ENCODE measurements at regions not wholly inside any gene's neighbourhood (a gene's known extent, or its start where the extent isn't known, plus 50 kb on each side); places are given as distances from the start of the nearest gene placed in this dataset.

DNA sequence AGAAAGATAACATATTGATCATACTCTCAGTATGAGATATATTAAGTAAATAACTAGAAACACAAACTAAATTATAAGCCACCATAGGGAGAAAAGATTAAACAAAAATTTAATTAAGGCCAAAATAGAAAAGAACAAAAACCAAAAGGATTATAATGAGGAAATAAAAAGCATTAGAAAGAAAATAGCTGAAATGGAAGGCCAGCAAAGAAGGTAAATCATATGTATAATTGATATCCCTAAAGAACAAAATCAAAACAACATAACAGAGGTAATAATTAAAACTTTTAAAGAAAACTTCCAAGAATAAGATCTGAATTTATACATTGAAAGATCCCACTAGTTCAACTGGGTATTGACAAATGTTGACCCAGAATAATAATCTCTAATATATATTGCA, 453.0 kb downstream of the LRRIQ3 start:
- peak; percentile 70 for TF ChIP-seq ZFP30 (CRISPR knock-in tag; IDR thresholded peaks at IDR 0.05)
- no peak for TF ChIP-seq CSDC2 (CRISPR knock-in tag; IDR thresholded peaks at IDR 0.05)
- no peak for ATAC-seq

DNA sequence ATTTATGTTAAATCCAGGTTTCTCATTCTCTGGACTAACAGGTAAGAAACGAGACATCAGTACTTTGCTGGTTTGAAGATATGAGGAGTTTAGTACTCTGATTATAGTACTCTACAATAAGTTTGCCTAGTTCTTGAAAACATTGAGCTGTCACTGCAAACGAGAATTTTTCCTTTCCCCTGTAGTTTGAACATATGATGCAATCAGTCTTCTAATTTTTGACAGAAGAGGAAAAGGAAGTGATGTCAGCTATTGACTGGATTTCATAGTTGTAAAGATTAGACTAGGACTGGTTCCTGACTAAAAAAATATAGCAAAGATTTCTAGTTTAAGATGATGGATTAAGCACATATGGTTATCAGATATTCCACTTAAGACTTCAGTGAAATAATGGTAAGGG, 461.9 kb downstream of the LRRIQ3 start:
- TF ChIP-seq, protein P1, sequence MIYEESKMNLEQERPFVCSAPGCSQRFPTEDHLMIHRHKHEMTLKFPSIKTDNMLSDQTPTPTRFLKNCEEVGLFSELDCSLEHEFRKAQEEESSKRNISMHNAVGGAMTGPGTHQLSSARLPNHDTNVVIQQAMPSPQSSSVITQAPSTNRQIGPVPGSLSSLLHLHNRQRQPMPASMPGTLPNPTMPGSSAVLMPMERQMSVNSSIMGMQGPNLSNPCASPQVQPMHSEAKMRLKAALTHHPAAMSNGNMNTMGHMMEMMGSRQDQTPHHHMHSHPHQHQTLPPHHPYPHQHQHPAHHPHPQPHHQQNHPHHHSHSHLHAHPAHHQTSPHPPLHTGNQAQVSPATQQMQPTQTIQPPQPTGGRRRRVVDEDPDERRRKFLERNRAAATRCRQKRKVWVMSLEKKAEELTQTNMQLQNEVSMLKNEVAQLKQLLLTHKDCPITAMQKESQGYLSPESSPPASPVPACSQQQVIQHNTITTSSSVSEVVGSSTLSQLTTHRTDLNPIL (CRISPR knock-in tag; IDR thresholded peaks at IDR 0.05; ENCODE audit: low read depth), result no peak
- TF ChIP-seq, protein P2, sequence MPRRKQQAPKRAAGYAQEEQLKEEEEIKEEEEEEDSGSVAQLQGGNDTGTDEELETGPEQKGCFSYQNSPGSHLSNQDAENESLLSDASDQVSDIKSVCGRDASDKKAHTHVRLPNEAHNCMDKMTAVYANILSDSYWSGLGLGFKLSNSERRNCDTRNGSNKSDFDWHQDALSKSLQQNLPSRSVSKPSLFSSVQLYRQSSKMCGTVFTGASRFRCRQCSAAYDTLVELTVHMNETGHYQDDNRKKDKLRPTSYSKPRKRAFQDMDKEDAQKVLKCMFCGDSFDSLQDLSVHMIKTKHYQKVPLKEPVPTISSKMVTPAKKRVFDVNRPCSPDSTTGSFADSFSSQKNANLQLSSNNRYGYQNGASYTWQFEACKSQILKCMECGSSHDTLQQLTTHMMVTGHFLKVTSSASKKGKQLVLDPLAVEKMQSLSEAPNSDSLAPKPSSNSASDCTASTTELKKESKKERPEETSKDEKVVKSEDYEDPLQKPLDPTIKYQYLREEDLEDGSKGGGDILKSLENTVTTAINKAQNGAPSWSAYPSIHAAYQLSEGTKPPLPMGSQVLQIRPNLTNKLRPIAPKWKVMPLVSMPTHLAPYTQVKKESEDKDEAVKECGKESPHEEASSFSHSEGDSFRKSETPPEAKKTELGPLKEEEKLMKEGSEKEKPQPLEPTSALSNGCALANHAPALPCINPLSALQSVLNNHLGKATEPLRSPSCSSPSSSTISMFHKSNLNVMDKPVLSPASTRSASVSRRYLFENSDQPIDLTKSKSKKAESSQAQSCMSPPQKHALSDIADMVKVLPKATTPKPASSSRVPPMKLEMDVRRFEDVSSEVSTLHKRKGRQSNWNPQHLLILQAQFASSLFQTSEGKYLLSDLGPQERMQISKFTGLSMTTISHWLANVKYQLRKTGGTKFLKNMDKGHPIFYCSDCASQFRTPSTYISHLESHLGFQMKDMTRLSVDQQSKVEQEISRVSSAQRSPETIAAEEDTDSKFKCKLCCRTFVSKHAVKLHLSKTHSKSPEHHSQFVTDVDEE (CRISPR knock-in tag; IDR thresholded peaks at IDR 0.05), result no peak
- TF ChIP-seq ISL1 (CRISPR knock-in tag; IDR thresholded peaks at IDR 0.05) (no peak), ZNF565 (CRISPR knock-in tag; conservative IDR thresholded peaks at IDR 0.05; ENCODE audit: low read depth) (no peak), CSDC2 (CRISPR knock-in tag; IDR thresholded peaks at IDR 0.05) (no peak), PPARA (CRISPR knock-in tag; IDR thresholded peaks at IDR 0.05; ENCODE audit: borderline replicate concordance) (no peak), ZFP30 (CRISPR knock-in tag; IDR thresholded peaks at IDR 0.05) (no peak), ZNF8 (CRISPR knock-in tag; IDR thresholded peaks at IDR 0.05) (no peak), SNAI2 (CRISPR knock-in tag; IDR thresholded peaks at IDR 0.05) (no peak), BACH2 (CRISPR knock-in tag; IDR thresholded peaks at IDR 0.05; ENCODE audit: borderline replicate concordance) (no peak), GLIS3 (CRISPR knock-in tag; IDR thresholded peaks at IDR 0.05) (no peak), ZNF70 (CRISPR knock-in tag; IDR thresholded peaks at IDR 0.05) (no peak), TCF4 (CRISPR knock-in tag; IDR thresholded peaks at IDR 0.05; ENCODE audit: borderline replicate concordance) (no peak), ZFP3 (CRISPR knock-in tag; IDR thresholded peaks at IDR 0.05) (no peak), OSR1 (CRISPR knock-in tag; IDR thresholded peaks at IDR 0.05) (no peak), ZC3H10 (CRISPR knock-in tag; IDR thresholded peaks at IDR 0.05) (no peak), ESRRG (CRISPR knock-in tag; IDR thresholded peaks at IDR 0.05) (no peak)
- TF ChIP-seq, protein P3, sequence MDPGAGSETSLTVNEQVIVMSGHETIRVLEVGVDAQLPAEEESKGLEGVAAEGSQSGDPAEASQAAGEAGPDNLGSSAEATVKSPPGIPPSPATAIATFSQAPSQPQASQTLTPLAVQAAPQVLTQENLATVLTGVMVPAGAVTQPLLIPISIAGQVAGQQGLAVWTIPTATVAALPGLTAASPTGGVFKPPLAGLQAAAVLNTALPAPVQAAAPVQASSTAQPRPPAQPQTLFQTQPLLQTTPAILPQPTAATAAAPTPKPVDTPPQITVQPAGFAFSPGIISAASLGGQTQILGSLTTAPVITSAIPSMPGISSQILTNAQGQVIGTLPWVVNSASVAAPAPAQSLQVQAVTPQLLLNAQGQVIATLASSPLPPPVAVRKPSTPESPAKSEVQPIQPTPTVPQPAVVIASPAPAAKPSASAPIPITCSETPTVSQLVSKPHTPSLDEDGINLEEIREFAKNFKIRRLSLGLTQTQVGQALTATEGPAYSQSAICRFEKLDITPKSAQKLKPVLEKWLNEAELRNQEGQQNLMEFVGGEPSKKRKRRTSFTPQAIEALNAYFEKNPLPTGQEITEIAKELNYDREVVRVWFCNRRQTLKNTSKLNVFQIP (CRISPR knock-in tag; IDR thresholded peaks at IDR 0.05; ENCODE audit: borderline replicate concordance, low read depth), result no peak
- TF ChIP-seq, protein P4, sequence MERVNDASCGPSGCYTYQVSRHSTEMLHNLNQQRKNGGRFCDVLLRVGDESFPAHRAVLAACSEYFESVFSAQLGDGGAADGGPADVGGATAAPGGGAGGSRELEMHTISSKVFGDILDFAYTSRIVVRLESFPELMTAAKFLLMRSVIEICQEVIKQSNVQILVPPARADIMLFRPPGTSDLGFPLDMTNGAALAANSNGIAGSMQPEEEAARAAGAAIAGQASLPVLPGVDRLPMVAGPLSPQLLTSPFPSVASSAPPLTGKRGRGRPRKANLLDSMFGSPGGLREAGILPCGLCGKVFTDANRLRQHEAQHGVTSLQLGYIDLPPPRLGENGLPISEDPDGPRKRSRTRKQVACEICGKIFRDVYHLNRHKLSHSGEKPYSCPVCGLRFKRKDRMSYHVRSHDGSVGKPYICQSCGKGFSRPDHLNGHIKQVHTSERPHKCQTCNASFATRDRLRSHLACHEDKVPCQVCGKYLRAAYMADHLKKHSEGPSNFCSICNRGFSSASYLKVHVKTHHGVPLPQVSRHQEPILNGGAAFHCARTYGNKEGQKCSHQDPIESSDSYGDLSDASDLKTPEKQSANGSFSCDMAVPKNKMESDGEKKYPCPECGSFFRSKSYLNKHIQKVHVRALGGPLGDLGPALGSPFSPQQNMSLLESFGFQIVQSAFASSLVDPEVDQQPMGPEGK (CRISPR knock-in tag; IDR thresholded peaks at IDR 0.05; ENCODE audit: borderline replicate concordance), result no peak
- TF ChIP-seq, protein P5, sequence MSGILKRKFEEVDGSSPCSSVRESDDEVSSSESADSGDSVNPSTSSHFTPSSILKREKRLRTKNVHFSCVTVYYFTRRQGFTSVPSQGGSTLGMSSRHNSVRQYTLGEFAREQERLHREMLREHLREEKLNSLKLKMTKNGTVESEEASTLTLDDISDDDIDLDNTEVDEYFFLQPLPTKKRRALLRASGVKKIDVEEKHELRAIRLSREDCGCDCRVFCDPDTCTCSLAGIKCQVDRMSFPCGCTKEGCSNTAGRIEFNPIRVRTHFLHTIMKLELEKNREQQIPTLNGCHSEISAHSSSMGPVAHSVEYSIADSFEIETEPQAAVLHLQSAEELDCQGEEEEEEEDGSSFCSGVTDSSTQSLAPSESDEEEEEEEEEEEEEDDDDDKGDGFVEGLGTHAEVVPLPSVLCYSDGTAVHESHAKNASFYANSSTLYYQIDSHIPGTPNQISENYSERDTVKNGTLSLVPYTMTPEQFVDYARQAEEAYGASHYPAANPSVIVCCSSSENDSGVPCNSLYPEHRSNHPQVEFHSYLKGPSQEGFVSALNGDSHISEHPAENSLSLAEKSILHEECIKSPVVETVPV (CRISPR knock-in tag; IDR thresholded peaks at IDR 0.05), result no peak
- no peak for ATAC-seq

DNA sequence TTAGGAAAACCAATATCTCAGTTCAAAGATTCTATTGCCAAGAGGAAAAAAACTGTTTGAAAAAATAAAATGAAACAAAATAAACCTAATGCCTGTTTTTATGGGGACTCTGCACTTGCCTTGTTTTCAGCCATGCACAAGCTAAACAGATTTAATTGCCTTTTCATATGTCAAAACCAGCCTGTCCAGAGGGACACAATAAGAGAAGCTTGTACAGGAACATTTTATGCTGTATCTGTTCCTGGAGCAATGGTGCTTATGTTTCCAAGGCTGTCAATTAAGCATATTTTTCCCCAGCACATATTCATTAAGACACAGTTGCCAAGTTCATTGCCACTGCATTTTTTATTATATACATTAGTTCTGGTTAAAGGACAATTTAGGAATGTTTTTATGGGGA, 470.9 kb downstream of the LRRIQ3 start:
- TF ChIP-seq RARB (CRISPR knock-in tag; IDR thresholded peaks at IDR 0.05), result no peak
- TF ChIP-seq, protein P2 (CRISPR knock-in tag; IDR thresholded peaks at IDR 0.05), result no peak
- no peak for ATAC-seq
